SKM-1 treated with dmso at 0.1 percent for 144 hours (cell line): ENCODE measurements at regions not wholly inside any gene's neighbourhood (a gene's known extent, or its start where the extent isn't known, plus 50 kb on each side); places are given as distances from the start of the nearest gene placed in this dataset.
A peak's percentile ranks its signal among the peaks of the same experiment; 100 is the strongest.
"Not testable (repeated sequence)": the region's sequence is repeated elsewhere in the genome, so short reads cannot be mapped to it uniquely, and the experiment has no call there.

Source experiments
- DNase-seq: peaks from one replicate; lab custom pipeline; 2025; ENCODE audit not compliant: unreplicated experiment; lab: John Stamatoyannopoulos, UW

DNA sequence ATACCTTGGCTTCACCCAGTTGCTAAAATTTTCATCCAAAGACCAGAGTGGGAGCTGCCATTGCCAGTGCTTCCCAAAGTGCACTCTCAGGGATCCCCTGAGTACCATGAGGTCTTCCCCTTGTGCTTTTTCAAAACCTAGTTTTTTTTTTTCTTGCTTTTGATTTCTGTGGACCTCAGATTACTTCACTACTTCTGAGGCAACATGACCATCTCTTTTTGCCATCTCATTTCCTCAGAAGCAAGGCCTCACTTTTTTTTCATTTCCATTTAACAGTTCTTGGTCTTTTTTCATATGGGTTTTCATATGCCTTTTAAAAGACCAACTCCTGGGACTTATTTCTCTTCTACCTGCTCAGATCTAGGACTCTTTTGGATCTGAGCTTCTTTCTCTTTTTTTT, 64.1 kb upstream of the MMS22L start:
- no peak for DNase-seq

DNA sequence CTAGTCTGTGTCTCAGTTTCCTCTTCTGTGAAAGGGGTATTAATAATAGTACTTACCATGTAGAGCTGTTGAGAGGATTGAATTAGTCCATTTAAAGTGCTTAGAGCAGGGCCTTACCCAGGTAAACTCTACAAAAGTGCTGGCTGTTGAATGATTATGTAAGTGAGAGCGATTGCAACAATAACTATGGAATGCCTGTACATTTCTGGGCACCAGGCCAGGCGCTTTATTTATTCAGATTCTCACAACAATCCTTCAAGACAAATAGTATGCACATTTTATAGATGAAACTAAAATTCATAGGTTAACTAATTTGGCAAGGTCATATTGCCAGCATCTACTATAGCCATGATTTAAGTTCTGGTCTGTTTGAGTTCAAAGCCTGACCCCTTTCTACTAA, 78.3 kb upstream of the MMS22L start:
- DNase-seq: no peak

DNA sequence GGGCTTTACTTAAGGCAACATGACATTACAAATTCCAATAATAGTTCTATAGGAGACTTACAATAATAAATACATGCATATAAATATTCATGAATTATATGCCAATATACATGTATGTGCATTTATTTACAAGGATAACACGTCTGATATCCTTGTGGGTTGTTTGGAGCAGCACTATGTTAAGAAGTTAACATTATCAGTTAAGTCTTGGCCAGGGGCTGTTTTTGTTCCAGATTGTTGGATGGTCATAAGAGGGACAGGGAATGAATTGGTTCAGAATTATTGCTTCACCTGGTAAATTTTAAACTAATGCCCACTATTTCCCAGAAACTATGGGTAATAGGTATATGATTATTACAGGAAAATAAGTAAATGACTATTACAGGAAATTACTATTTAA, 81.3 kb upstream of the MMS22L start:
- DNase-seq: no peak

DNA sequence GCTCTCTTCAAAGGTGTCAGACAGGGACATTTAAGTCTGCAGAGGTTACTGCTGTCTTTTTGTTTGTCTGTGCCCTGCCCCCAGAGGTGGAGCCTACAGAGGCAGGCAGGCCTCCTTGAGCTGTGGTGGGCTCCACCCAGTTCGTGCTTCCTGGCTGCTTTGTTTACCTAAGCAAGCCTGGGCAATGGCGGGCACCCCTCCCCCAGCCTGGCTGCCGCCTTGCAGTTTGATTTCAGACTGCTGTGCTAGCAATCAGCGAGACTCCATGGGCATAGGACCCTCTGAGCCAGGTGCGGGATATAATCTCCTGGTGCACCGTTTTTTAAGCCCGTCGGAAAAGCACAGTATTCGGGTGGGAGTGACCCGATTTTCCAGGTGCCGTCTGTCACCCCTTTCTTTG, 99.1 kb upstream of the MMS22L start:
- not testable (repeated sequence) for DNase-seq

DNA sequence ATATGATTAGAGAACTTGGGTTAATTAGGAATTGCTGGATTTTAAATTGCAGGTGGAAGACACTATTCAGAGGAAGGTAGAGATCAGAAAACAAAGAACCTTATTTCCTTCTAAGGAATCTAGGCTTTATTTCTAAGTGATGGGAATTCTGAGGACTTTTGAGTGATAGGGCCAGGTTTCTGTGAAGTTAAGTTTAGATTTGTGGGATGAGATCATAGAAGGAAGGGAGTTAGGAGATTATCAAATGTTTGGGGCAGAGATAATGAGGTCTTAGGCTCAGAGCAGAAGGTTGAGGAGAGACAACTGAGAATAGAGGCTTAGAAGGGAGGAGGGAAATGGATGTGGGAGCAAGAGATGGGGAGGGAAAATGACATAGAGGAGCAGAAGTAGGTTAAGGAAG, 109.7 kb upstream of the MMS22L start:
- no peak for DNase-seq

DNA sequence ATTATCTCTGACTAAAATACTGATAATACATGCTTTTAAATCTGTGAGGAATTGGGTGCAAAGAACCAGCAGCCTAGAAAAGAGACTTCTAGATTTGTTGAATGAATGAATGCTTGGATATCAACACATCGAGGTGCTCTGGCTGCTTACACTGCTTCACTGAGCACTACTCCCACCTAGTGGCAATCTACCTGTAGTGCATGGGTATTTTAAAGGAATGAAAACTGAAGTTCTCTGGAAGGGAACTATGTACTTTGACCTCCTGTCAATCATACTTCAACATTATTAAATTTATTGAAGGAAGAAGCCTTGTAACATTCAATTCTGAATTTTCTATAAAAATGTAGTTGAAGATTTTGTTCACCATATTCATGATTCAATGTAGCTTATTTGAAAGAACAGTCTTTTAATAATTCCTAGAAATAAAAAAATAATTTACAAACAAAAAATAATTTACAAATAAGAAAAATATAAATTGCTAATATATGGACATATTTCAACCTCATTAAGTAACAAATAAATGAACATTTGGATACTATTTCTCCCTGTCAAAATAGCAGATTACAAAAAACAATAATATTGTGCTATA, 111.2 kb upstream of the MMS22L start:
- DNase-seq: peak; percentile 65

DNA sequence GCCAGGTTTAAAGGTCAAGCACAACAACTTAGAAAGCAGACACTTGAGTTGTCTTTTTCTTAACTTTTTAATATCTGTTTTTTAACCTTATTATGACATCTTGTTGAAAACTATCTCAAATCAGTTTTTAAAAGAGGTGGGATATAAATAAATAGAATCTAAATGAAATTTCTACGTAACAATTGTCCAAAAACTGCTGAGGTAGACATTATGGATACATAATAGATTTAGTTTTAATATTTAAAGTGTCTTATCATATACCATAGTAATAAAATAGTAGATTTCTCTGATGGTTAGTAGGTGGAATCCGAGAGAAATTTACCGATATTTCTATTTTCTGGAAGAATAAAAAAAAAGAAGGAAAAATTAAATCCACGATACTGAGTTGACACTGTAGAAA, 113.9 kb upstream of the MMS22L start:
- no peak for DNase-seq

DNA sequence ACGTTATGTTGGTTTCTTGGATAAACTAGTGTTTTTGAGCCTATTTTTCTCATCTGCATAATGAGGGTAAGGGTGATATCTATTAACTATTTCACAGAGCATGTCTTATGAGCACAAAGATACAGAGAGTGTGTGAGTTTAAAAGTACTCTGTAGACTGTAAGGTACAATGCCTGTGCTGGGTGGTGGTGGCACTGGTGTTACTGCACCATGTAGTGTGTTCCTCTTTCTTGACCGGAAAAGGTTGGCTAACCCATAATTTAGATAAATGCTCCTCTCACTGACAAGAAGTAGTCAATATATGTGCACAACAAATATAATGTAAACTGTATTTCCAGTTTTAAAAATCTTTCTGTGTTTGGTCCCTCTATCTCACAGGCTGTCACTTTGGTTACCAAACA, 116.2 kb upstream of the MMS22L start:
- peak; percentile 31 for DNase-seq

DNA sequence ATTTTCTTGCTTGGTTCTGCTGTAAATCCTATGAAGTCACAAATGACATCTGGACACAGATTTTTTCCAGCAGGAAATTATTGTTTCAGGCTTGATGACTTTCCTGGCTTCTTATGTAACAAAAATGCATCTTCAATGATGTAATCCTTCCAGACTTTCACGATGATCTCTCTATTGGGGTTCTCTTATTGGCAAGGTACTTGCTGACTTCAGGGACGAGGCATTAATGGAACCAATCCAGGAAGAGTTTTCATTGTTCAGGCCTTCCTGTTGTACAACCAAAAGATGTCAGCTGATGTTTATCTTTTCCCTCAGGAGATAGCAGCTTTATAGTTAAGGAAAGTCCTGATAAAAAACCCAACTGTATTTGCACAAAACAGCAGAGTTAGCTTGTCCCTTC, 118.5 kb upstream of the MMS22L start:
- no peak for DNase-seq

DNA sequence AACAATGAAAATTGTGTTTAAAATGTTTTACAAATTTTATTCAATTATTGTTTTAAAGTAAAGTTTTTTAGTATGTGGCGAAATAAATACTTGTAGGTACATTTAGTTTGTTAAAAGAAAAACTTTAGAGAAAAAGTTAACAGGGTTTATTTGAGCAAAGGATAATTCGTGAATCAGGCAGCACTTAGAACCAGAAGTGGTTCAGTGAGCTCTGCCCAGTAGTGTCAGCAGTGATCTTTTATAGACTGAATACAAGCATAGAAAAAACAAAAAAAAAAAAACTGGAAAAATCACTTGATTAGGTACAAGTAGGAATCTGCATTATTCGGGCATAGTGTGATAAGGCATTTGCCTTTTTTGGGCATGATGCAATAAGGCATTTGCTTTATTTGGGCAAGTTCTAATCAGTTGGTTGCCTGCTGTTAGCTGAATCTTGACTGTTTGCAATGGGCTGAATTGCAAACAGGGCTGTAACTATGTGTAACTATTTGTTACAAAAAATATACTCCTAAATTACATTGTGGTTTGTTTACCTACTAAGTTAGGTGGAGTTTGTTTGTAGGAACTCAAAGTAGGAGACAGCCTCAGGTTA, 122.9 kb upstream of the MMS22L start:
- DNase-seq: no peak

DNA sequence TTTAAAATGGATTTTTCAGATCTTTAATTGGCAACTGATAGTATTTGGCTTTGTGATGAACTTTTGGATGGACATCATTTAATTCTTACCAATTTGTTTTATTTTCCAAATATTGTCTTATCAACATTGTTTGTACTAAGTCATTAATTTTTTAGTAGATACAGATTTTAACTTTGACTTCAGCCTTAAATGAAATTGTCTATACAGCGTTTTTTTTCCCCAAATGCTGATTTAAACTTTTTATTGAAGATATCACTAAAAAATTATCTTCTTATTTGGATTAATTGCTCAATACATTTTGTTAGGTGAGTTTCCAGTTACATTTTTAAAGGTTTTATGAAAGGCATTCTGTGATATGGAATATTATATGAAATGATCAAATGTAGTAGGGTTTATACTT, 123.6 kb upstream of the MMS22L start:
- DNase-seq: no peak

DNA sequence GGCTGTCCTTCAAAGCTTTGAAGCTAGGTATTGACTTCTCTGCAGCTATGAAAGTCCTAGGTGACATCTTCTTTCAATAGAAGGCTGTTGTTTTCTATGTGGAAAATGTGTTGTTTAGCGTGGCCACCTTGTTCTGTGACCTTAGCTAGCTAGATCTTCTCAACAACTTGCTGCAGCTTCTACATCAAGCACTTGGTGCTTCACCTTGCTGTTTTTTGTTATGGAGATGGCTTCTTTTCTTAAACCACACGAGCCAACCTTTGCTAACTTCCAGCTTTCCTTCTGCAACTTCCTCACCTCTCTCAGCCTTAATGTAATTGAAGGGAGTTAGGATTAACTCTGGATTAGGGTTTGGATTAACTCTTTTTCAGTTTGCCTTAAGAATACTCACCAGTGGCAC, 128.6 kb upstream of the MMS22L start:
- DNase-seq: no peak

DNA sequence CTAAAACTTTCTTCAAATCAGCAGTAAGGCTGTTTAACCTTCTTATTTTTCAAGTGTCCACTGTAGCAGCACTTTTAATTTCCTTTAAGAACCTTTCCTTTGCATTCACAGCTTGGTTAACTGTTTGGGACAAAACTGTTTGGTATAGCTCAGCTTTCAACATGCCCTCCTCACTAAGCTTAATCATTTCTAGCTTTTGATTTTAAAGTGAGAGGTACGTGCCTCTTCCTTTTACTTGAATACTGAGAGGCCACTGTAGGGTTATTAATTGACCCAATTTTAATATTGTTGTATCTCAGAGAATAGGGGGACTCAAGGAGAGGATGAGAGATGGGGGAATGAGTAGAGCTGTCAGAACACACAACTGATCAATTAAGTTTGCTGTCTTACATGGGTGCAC, 129.5 kb upstream of the MMS22L start:
- no peak for DNase-seq

DNA sequence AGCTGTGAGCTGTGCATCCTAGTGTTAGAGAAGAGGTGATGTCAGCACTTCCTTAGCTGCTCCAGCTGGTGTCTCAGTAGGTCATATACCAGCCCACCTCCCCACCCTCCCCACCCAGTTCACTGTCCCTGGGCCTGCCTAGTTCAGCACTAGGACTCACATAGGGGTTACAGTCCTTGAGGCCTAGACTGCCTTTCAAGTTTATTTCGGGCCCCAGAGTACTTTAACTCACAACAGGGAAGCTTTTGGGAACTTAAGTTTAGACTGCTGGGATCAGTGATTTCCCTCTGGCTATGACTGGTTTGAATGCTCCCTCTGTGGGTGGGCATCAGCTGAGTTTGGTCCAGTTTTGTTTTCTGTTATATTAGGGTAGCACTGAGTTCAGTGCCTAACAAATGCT, 139.2 kb upstream of the MMS22L start:
- DNase-seq: no peak

DNA sequence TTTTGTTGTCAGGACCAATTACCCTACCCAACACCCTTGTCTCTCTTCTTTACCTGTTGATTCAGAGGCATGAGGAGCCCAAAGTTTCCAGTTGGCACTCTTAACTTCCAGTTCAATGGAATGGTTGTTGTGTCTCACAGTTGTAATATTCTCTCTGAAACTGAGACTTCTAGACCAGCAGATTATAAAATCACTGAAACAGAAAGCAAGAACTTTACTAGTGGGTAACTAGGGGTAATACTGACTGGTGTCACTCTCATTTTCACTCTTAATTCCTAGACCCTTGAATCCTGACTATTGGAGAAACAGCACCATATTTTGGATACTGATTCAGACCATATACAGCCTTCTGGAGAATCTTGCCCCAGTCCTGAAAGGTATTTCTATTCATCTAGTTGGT, 140.2 kb upstream of the MMS22L start:
- no peak for DNase-seq

DNA sequence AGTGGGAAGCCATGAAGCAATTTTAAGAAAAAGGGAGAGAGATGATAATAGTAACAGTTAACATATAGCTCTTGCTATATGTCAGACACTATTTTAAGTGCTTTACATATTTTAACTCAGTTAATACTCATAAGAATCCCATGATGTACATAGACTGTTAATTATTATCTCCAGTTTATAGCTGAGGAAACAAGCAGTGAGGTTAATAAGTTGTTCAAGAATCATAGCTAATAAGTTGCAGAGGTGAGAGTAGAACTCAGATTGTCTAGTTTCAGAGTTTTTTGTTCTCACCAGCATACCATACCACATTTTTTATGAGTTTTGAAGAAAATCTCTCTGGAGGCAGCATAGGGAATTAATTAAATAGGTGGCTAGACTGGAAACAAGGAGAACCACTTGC, 144.6 kb upstream of the MMS22L start:
- no peak for DNase-seq

DNA sequence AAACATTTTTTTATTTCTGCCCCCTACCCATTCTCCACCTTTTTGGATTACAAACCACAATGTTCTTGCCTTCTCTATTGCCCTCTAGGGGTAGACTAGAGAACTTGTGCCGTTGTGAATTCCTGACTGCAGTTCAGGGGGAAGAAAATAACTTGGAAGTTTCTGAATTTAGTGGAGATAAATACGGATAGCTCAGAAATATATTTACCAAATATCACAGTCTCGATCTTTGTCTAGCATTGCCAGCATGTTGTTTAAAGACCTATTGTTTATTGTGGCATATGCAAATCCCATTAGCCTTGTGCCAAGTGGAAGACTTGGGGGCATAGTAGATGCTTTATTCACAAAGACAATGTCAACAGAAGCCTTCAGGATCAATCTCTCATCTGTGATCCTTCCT, 154.1 kb upstream of the MMS22L start:
- DNase-seq: peak; percentile 6

DNA sequence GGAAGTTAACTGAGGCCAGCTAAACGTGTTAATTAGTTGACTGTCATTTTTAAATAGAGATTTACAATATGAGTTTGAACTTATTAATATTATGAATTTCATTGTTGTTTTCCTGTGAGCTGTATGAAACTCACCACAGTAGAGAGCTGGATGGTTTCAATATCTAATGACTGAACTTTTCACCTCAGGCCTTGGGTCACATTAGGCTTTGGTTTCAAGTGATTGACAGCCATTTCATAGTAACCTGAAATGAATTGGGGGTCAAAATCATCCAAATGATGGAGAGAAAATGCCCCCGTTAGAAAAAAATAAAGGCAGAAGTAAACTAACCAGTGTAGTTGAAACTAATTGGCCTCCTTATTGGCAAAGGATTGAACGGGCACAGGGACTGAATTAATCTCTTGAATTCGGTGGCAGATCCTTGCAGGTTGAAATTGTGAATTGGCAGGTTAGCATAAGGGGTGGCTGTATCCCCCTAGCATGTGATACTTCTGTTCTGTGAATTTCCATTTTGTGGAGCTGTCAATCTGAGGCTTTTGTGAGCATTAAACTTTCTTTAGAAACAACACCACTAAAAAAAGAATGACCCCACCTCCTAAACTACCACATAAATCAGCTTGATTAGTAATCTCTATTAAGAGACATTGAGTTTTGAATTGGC, 155.1 kb upstream of the MMS22L start:
- no peak for DNase-seq

DNA sequence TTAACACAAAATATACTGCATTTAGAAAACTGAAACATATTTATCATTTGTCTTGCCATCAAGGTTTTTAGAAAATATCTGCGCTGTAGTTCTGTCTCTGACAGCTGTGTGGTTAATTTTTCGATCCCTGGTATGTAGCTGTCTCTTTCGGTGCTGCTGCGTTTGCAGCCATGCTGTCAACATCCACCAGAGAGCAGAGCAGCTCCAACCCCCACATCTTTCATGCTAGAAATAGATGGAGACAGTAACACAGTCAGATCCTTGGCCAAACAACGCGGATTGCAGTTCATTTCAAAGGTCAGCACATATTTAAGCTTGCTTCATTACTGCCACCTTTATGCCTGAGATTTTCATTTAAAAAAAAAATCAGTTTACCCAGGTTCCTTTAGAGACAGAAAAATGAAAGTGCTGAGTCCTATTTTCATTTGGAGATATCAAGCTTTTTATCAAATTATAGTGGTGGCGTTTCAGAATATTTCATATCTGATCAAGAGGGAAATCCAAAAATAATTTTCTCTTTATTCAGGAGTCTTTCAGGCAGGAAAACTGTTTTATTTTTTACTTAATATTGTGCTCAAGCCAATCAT, 157.7 kb upstream of the MMS22L start:
- no peak for DNase-seq

DNA sequence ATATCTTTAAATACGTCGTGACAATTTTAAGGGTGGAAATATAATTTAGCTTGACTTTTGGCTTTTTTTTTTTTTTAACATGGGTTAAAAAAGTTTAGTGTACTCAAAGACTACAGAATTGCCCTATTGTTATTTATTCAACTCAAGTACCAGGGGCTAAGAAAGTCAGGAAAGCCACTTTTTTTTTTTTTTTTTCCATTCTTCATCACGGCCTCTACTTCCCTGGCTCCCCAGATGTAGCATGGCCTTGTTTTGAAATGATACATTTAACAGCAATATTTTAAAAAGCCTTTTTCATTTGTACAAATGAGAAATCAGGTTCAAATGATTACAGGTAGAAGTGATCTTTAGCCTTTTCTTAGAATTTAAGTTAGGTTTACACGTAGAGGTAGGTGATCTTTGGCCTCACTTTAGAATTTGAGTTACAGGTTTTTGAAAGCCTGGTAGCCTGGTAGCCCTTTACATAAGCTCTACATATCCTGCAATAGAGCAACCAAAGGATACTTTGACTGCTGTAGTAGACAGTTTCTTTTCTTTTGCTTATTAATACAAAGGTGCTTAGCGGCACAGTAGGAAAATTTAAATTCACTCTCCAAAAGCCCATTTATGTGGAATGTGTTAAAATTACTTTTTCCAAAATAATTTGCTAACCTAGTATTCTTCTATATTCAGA, 160.5 kb upstream of the MMS22L start:
- no peak for DNase-seq

DNA sequence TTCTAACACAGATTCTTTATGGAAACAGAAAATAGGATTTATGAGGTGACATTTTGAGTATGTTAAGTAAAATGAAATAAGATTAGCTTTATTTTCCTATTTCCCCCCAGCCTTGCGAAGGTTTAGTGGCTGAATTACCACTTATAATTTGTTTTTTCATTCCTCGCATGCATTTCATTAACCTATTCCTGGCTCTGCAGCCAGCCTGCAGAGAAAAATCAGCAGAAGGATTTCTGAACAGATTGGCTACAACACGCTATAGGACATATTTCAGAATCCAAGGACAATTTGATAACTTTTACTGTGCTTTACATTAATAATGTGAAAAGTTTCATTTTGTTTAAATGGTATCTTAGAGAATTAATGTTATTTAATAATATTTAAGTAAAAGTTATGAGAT, 162.4 kb upstream of the MMS22L start:
- no peak for DNase-seq

DNA sequence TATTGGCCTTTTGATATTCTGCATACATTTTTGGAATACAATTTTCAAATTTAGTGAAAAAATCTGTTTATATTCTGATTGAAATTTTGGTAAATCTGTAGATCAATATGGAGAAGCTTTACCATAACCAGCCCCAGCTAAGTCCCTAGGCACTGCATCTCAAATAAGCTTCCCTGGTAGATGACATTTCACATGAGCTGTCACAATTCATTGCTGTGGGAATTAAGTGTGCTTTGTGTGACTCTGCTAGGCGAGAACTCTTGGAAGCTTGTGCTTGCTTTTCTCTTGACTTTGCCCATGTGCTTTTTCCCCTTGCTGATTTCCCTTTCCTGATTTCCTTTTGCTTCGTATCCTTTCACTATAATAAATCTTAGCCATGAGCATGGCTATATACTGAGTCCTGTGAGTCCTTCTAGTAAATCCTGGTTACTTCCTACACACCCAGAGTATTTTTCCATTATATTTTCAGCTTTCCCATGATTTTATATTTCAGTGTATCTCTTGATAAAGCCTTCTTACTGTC, 166.5 kb upstream of the MMS22L start:
- no peak for DNase-seq
